ENCODE measurements at regions not wholly inside any gene's neighbourhood (a gene's known extent, or its start where the extent isn't known, plus 50 kb on each side); places are given as distances from the start of the nearest gene placed in this dataset.

DNA sequence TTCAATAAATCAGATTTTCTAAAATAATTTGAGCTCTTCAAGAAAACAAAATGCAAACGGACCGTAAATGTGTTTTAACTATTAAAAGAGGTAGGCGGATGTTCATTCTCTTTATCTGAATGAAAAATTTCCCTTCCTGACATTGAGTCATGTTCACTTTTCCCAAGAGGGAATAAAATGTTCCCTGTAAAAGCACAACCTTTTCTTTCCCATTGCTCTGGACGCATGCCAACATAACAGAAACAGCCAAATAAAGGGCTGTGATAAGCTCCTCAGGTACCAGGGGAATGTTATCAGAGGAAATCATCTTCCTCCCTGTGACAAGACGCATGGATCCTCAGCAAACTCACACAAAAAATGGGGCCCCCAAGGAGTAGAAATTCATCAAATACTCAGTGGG, 251.8 kb downstream of the MTERF1 start:
- no peak for DNase-seq (ENCODE audit: insufficient read length, low spot score)
- TF ChIP-seq, protein P1, sequence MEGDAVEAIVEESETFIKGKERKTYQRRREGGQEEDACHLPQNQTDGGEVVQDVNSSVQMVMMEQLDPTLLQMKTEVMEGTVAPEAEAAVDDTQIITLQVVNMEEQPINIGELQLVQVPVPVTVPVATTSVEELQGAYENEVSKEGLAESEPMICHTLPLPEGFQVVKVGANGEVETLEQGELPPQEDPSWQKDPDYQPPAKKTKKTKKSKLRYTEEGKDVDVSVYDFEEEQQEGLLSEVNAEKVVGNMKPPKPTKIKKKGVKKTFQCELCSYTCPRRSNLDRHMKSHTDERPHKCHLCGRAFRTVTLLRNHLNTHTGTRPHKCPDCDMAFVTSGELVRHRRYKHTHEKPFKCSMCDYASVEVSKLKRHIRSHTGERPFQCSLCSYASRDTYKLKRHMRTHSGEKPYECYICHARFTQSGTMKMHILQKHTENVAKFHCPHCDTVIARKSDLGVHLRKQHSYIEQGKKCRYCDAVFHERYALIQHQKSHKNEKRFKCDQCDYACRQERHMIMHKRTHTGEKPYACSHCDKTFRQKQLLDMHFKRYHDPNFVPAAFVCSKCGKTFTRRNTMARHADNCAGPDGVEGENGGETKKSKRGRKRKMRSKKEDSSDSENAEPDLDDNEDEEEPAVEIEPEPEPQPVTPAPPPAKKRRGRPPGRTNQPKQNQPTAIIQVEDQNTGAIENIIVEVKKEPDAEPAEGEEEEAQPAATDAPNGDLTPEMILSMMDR (IDR thresholded peaks at IDR 0.05; ENCODE audit: insufficient read depth, missing control alignments): no peak
- FAIRE-seq: no peak

DNA sequence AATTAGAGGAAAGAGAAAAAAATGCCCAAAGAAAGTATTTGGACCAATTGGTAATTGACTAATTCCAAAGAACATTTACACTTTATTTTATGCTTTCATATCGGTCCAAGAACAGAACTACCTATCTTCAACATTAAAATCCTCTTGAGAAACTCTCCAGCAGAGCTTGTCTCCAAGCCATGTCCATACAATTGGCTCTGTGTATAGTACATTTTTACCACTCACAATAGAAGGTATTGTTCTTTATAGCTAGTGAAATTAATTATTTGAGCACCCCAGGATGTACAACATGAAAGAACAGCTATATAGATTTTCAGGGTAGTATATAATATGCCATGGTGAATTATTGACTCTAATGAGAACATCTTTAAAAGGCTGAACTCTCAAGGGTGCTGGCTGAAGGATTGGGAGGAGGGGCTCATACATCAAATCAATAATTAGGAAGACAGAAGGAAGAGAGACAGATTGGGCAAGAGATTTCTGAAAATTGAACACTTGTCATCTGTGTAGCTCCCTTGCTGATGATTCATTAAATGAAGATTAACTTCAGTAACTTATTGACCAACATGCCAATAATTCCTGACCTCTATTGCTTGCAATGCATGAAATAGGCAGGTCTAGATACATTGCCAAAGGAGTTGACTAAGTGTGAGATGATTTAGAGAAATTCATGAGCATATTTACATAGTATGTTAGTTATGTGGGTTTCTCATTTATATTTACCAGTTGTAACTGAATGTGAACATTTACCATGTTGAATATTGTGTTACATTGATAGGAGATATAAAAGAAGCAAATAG, 249.7 kb downstream of the MTERF1 start:
- TF ChIP-seq, protein P1 (IDR thresholded peaks at IDR 0.05; ENCODE audit: insufficient read depth, missing control alignments): no peak
- DNase-seq (ENCODE audit: insufficient read length, low spot score): no peak
- no peak for FAIRE-seq

DNA sequence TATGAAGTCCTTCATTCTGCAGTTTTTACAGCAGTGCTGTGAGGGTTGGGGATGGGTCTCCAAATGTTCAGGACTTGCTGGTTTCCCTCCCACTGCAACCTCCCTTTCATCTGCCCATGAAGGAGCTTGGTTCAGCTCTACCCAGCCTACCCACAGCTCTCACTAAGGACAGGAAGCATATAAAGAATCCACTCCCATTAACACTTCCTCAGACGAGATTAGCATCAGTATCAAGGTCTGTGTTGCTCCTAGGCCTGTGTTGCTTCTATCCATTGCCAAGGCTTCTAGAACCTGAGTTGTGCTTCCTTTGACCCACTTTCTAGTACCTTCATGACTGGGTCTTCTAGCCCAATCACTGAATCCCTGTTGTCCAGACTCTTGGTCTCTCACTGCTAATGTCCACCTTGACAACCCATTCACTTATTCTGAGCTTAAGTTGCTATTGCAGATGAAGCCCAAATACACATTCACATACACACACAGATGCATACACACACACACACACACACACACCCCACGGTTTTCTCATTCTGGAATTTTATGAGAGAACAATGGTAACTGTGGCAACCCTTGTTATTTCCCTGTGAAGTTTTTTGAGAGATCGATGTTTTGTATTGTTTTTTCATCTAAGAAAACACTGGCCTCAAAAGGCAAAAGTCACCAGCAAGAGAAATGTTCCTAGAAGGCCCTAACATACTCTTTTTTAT, 248.1 kb downstream of the MTERF1 start:
- DNase-seq (ENCODE audit: insufficient read length, low spot score): no peak
- FAIRE-seq: no peak
- TF ChIP-seq, protein P1 (IDR thresholded peaks at IDR 0.05; ENCODE audit: insufficient read depth, missing control alignments): no peak

DNA sequence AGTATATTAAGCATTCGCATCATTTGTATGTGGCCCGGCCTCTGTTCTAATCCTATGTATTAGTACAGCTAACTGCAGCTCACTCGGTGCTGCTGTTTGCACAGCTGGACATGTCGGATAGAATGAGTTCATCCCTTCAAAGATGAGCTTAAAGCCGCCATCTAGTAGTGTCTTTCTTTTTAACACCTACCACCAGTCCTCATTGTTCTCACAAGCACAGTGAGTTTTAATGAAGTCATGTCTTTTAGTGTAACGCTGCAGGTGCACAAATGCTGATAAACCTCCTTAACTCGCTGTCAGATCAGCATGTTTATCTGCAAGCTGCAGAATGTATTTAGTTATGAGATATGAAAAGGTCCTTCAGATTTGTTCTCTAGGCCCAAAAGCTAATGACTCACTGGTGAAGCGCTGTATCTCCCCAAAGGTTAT, 247.5 kb downstream of the MTERF1 start:
- FAIRE-seq (no peak), DNase-seq (ENCODE audit: insufficient read length, low spot score) (no peak)
- TF ChIP-seq, protein P1 (IDR thresholded peaks at IDR 0.05; ENCODE audit: insufficient read depth, missing control alignments): no peak

DNA sequence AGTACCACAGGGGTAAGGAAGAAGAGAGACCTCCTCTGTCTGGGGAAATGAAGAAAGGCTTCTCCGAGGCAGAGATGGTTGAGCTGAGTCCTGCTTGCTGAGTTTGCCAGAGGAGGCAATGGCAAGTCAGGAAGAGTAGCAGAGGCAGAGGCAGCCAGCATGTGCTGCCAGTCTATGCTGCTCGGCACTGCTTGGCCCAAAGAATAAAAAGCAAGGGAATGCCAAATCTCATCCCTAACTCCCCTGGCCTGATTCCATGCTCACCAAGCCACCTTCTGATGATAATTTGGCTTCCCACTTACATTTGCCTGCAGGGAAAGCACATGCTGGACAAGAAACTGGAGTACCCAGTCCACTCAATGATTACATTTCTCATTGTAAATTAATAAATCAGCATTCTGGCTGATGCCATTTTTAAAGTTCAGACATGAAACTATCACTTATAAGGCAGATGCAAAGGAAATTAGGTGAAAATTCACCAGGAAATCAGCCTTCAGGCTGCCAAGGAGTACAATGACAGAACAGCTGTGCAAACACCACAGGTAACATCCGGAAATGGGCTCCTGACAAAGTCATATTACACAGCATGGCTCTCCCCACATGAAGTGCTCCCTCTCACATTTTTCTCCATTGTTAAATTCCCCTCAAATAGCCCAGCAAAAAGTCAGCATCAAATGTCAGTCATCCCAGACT, 245.9 kb downstream of the MTERF1 start:
- FAIRE-seq (no peak), DNase-seq (ENCODE audit: insufficient read length, low spot score) (no peak)

DNA sequence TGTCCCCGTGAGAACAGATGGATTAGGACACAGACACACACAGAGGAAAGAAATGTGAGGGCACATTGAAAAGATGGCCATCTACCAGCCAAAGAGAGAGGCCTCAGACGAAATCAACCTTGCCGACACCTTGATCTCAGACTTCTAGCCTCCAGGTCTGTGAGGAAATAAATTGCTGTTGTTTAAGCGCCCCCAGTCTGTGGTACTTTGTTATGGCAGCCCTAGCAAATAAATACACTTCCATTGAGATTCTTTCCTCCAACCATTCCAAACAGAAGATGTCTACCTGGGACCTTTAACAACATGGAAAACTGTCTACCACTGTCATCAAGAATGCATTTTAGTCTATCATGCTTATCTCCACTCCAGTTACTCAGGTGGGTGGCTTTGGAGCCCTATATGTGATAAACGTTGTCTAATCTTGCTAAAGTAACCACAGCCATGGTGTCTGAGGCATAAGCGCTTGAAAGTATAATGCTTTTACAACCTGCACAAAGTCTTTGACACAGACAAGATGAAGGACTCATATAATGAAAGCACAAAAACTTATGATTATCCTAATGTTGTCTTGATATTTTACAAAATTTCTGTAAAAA, 244.3 kb downstream of the MTERF1 start:
- FAIRE-seq (peak; percentile 78), DNase-seq (ENCODE audit: insufficient read length, low spot score) (no peak)
- TF ChIP-seq, protein P1 (IDR thresholded peaks at IDR 0.05; ENCODE audit: insufficient read depth, missing control alignments): peak; percentile 73

More for the DNA sequence above, 245.9 kb downstream of the MTERF1 start:
- TF ChIP-seq, protein P1 (IDR thresholded peaks at IDR 0.05; ENCODE audit: insufficient read depth, missing control alignments): no peak
